ENCODE measurements at regions not wholly inside any gene's neighbourhood (a gene's known extent, or its start where the extent isn't known, plus 50 kb on each side); places are given as distances from the start of the nearest gene placed in this dataset.

DNA sequence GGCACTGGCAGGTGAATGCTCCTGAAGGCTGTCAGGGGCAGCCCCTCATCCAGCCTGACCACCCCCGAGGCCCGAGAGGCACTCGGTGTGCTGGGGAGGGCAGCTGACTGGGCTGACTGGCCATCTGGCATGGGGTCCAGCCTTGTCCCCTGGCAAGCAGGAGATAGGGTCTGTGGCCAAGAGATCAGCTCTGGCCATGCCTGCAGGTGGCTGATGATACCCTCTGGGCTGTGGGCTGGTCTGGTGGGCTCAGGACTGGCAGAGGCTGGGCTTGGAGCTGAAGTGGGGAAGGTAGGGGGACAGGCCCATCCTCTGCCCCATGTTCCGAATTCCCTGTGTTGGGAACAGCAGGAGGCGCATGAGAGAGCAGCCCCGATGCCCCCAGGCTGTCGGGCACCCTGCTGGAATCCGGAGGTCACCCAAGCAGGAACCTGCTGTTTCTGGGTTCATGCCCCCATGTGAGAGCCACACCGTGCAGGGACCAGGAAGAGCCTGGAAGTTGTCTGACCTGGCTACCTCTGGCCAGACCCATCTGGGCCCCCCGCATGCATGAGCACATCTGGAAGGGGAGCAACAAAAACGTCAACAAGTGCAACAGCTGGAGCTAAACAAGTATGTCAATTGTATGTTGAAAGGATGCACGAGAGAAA lies 527.0 kb downstream of the TBC1D22A start:
- no peak for DNase-seq (ENCODE audit: low read depth, low spot score)
- no peak for TF ChIP-seq CTCF (conservative IDR thresholded peaks at IDR 0.05)
- H3K36me3 Mint-ChIP-seq (ENCODE audit: low read depth) = peaks cover 6% of the 10 kb centered on the region
- no peak overlapping the region for H3K4me3 Mint-ChIP-seq
- no peak overlapping the region for H3K27ac Mint-ChIP-seq (ENCODE audit: unreplicated experiment)
- no peaks in the 10 kb centered on the region for H3K4me1 Mint-ChIP-seq
- peaks cover 3% of the 10 kb centered on the region for H3K9me3 Mint-ChIP-seq
- no peaks in the 10 kb centered on the region for H3K27me3 Mint-ChIP-seq (ENCODE audit: low read depth)

DNA sequence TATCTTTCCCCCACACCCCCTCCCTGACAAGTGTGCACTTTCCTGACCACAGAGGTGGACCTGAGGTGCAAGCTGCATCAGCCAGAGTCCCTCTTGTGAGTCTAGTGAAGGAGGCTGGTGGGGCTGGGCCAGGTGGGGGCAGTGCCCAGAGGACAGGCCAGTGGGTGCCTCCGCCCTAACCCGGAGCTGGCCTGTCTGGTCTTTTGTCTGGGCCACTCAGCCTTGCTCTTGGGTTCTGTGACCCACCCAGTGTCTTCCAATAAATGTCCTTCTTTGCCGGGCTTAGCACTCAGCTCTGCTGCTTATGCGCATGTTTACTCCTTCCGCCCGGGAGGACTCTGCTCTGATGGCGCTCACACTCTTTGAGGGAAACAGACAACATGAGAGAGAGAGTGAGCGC lies 526.2 kb downstream of the TBC1D22A start:
- Mint-ChIP-seq H3K4me3 (no peak overlapping the region), H3K27me3 (ENCODE audit: low read depth) (no peaks in the 10 kb centered on the region), H3K9me3 (peaks cover 3% of the 10 kb centered on the region), H3K36me3 (ENCODE audit: low read depth) (peaks cover 6% of the 10 kb centered on the region), H3K27ac (ENCODE audit: unreplicated experiment) (no peak overlapping the region), H3K4me1 (no peaks in the 10 kb centered on the region)
- no peak for DNase-seq (ENCODE audit: low read depth, low spot score)
- no peak for TF ChIP-seq CTCF (conservative IDR thresholded peaks at IDR 0.05)

- Mint-ChIP-seq H3K4me3 (no peak overlapping the region), H3K36me3 (ENCODE audit: low read depth) (peaks cover 6% of the 10 kb centered on the region), H3K9me3 (peaks cover 3% of the 10 kb centered on the region), H3K27ac (ENCODE audit: unreplicated experiment) (no peak overlapping the region), H3K27me3 (ENCODE audit: low read depth) (no peaks in the 10 kb centered on the region), H3K4me1 (no peaks in the 10 kb centered on the region)
- TF ChIP-seq CTCF (conservative IDR thresholded peaks at IDR 0.05) = no peak
- no peak for DNase-seq (ENCODE audit: low read depth, low spot score)
Measured at GRCh38 chr22:47287516-47287915, 525.1 kb downstream of the TBC1D22A start.

DNA sequence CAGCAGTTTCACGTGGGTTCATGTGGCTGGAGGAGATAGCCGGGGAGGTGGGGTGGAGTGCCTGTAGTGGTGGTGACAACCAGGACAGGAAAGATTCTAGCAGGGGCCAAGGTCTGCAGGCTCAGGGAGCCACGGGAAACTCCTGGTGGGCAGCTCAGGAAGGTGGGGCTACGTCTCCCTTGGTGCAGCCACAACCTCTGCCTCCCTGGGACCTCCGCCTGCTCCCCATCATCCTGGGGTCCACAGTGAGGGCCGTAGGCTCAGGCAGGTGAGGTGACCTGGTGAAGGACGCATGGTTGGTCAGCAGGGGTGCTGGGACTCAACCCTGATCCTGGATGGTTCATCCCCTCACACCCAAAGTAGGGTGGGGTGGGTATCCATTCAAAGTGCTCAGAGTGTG lies 524.1 kb downstream of the TBC1D22A start:
- peaks cover 3% of the 10 kb centered on the region for H3K9me3 Mint-ChIP-seq
- no peak overlapping the region for H3K27ac Mint-ChIP-seq (ENCODE audit: unreplicated experiment)
- H3K27me3 Mint-ChIP-seq (ENCODE audit: low read depth) = peaks cover 3% of the 10 kb centered on the region
- DNase-seq (ENCODE audit: low read depth, low spot score) = no peak
- H3K4me1 Mint-ChIP-seq = no peaks in the 10 kb centered on the region
- H3K4me3 Mint-ChIP-seq = no peak overlapping the region
- no peak for TF ChIP-seq CTCF (conservative IDR thresholded peaks at IDR 0.05)
- peaks cover 6% of the 10 kb centered on the region for H3K36me3 Mint-ChIP-seq (ENCODE audit: low read depth)

DNA sequence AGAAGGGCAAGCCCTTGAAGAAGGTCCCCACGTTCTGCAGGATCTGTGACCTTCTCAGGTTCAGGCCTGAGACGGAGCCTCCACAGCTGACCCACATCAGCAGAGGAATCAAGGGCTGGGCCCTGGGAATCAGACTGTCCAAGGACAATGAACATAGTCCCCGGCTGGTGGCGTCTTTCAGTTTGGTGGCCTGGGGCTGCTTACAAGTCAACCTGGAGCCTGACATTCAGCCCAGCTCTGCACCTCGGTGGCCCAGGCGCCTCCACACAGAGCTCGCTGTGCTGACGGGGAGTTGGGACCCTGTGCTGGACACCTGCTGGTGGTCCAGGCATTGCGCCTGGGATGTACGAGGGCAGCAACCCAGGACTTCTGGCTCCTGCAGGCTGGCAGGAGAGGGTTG lies 523.5 kb downstream of the TBC1D22A start:
- TF ChIP-seq CTCF (conservative IDR thresholded peaks at IDR 0.05) = no peak
- no peak overlapping the region for H3K4me3 Mint-ChIP-seq
- peaks cover 6% of the 10 kb centered on the region for H3K36me3 Mint-ChIP-seq (ENCODE audit: low read depth)
- peaks cover 3% of the 10 kb centered on the region for H3K9me3 Mint-ChIP-seq
- H3K27ac Mint-ChIP-seq (ENCODE audit: unreplicated experiment) = no peak overlapping the region
- no peaks in the 10 kb centered on the region for H3K4me1 Mint-ChIP-seq
- peaks cover 6% of the 10 kb centered on the region for H3K27me3 Mint-ChIP-seq (ENCODE audit: low read depth)
- no peak for DNase-seq (ENCODE audit: low read depth, low spot score)

All from neural crest cell (in vitro differentiated cells).